ENCODE measurements at regions not wholly inside any gene's neighbourhood (a gene's known extent, or its start where the extent isn't known, plus 50 kb on each side); places are given as distances from the start of the nearest gene placed in this dataset.
"Not testable (repeated sequence)": the region's sequence is repeated elsewhere in the genome, so short reads cannot be mapped to it uniquely, and the experiment has no call there.

GRCh38 chr9:102669220-102669619 is 325.9 kb upstream of the CYLC2 start:
- in situ Hi-C loops (cut with MboI; ENCODE audit: low sequenced_read_pairs, unreplicated experiment), result no loop called here
- TF ChIP-seq, protein P1, sequence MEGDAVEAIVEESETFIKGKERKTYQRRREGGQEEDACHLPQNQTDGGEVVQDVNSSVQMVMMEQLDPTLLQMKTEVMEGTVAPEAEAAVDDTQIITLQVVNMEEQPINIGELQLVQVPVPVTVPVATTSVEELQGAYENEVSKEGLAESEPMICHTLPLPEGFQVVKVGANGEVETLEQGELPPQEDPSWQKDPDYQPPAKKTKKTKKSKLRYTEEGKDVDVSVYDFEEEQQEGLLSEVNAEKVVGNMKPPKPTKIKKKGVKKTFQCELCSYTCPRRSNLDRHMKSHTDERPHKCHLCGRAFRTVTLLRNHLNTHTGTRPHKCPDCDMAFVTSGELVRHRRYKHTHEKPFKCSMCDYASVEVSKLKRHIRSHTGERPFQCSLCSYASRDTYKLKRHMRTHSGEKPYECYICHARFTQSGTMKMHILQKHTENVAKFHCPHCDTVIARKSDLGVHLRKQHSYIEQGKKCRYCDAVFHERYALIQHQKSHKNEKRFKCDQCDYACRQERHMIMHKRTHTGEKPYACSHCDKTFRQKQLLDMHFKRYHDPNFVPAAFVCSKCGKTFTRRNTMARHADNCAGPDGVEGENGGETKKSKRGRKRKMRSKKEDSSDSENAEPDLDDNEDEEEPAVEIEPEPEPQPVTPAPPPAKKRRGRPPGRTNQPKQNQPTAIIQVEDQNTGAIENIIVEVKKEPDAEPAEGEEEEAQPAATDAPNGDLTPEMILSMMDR (IDR thresholded peaks at IDR 0.05; ENCODE audit: borderline replicate concordance, control extremely low read depth, extremely low read depth, insufficient read depth, missing control alignments), result no peak
- no peak for DNase-seq (ENCODE audit: low spot score)

GRCh38 chr9:102652471-102652870 is 342.7 kb upstream of the CYLC2 start:
- no peak for DNase-seq (ENCODE audit: low spot score)
- in situ Hi-C loops (cut with MboI; ENCODE audit: low sequenced_read_pairs, unreplicated experiment), result no loop called here
- TF ChIP-seq, protein P1 (IDR thresholded peaks at IDR 0.05; ENCODE audit: borderline replicate concordance, control extremely low read depth, extremely low read depth, insufficient read depth, missing control alignments), result no peak

DNA sequence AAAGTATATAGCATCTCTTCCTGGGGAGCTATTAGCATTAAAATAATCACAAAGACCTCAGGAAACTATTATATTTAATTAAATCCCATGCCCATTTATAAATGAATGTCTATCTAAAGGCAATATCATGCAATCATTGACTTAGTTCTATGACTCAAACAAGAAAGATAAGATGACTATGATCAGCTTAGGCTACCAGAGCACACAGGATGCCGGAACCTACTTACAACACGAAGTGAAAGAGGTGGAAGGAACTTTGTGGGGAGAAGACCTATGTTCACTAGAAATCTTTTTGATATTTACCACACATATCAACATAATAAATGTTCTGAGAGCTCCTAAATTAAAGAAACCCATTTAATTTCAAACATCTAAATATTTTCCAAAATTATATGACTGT is 344.2 kb upstream of the CYLC2 start:
- TF ChIP-seq, protein P1 (IDR thresholded peaks at IDR 0.05; ENCODE audit: borderline replicate concordance, control extremely low read depth, extremely low read depth, insufficient read depth, missing control alignments), result no peak
- DNase-seq (ENCODE audit: low spot score), result no peak
- in situ Hi-C loops (cut with MboI; ENCODE audit: low sequenced_read_pairs, unreplicated experiment), result no loop called here

DNA sequence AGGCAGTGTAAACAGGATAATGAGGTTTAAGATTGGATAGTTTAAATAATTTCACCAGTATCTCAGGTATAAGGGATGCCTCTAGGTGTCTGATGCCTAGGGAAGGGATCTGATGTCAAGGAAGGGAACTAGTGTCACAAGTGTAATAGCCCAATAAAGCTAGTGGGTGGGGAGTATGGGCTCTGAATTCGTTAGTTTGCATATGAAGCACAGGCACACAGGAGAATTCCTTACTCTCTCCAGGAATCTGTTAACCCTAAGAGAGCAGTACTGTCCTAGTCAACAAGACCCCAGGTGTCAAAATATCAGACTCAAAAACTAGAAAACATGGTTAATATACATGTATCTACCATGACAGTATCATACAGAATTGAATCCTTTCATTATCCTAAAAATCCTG is 352.5 kb upstream of the CYLC2 start:
- TF ChIP-seq, protein P1 (IDR thresholded peaks at IDR 0.05; ENCODE audit: borderline replicate concordance, control extremely low read depth, extremely low read depth, insufficient read depth, missing control alignments), result no peak
- DNase-seq (ENCODE audit: low spot score), result no peak
- in situ Hi-C loops (cut with MboI; ENCODE audit: low sequenced_read_pairs, unreplicated experiment), result no loop called here

- TF ChIP-seq, protein P1 (IDR thresholded peaks at IDR 0.05; ENCODE audit: borderline replicate concordance, control extremely low read depth, extremely low read depth, insufficient read depth, missing control alignments), result peak; percentile 28
- DNase-seq (ENCODE audit: low spot score), result peak; percentile 1
- in situ Hi-C loops (cut with MboI; ENCODE audit: low sequenced_read_pairs, unreplicated experiment), result no loop called here
Measured at GRCh38 chr9:102631559-102631958, 363.6 kb upstream of the CYLC2 start.

GRCh38 chr9:102609461-102609860 is 385.7 kb upstream of the CYLC2 start:
- no peak for DNase-seq (ENCODE audit: low spot score)
- TF ChIP-seq, protein P1 (IDR thresholded peaks at IDR 0.05; ENCODE audit: borderline replicate concordance, control extremely low read depth, extremely low read depth, insufficient read depth, missing control alignments), result no peak
- in situ Hi-C loops (cut with MboI; ENCODE audit: low sequenced_read_pairs, unreplicated experiment), result no loop called here

DNA sequence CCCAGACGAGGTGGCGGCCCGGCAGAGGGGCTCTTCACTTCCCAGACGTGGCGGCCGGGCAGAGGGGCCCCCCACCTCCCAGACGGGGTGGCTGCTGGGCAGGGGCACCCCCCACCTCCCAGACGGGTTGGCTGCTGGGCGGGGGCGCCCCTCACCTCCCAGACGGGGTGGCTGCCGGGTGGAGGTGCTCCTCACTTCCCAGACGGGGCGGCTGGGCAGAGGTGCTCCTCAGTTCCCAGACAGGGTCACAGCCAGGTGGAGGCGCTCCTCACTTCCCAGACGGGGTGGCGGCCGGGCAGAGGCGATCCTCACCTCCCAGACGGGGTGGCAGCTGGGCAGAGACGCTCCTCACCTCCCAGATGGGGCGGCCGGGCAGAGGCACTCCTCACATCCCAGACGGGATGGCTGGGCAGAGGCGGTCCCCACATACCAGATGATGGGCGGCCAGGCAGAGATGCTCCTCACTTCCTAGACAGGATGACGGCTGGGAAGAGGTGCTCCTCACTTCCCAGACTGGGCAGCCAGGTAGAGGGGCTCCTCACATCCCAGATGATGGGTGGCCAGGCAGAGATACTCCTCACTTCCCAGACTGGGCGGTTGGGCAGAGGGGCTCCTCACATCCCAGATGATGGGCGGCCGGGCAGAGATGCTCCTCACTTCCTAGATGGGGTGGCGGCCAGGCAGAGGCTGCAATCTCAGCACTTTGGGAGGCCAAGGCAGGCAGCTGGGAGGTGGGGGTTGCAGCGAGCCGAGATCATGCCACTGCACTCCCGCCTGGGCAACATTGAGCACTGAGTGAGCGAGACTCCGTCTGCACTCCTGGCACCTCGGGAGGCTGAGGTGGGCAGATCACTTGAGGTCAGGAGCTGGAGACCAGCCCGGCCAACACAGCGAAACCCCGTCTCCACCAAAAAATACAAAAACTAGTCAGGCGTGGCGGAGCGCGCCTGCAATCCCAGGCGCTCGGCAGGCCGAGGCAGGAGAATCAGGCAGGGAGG is 391.6 kb upstream of the CYLC2 start:
- DNase-seq (ENCODE audit: low spot score); in situ Hi-C loops (cut with MboI; ENCODE audit: low sequenced_read_pairs, unreplicated experiment): not testable (repeated sequence)

Data from GM13976 (cell line).